ENCODE measurements at regions not wholly inside any gene's neighbourhood (a gene's known extent, or its start where the extent isn't known, plus 50 kb on each side); places are given as distances from the start of the nearest gene placed in this dataset.

DNA sequence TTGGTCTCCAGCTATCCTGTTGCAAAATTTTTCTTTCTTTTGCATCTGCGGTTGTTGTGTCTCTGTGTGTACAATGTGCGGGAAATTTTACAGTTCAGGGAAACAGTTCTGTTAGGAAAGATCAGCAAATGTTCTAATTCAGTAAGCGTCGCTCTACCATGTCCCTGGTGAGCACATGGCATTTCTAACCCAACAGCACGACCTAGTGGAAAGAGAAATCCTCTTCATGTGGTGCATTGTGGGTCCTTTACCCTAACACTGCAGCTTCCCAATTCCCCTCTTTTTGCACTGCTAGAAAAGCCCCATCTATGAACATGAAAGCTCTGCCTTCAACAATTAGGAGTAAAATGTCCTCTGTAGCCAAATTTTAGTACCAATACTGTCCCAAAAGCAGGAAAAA, 974.2 kb upstream of the CDH9 start:
- no peaks in the 10 kb centered on the region for H3K9me3 ChIP-seq
- 90% methylated on average over 5 of the region's 5 CpGs for WGBS
- intact Hi-C loops (cut with DNase I) = no loop called here

DNA sequence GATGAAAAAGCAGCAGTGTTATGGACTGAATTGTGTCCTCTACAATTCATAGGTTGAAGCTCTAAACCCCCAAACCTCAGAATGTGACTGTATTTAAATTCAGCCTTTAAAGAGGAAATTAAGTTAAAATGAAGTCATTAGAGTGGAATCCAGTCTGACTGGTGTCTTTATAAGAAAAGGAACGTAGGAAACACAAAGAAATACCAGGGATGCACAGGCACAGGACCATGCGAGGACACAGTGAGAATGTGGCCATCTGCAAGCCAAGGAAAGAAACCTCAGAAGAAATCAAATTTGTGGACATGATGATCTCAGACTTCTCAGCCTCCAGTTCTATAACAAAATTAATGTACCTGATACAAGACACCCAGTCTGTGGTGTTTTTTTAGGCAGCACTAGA, 971.2 kb upstream of the CDH9 start:
- intact Hi-C loops (cut with DNase I) = no loop called here
- WGBS = 57% methylated on average over 2 of the region's 2 CpGs
- Histone ChIP-seq H3K4me1 (replicated peaks) (no peaks in the 10 kb centered on the region), H3K9me3 (no peaks in the 10 kb centered on the region), H3K36me3 (no peaks in the 10 kb centered on the region), H3K4me3 (no peak overlapping the region), H3K27me3 (replicated peaks; ENCODE audit: insufficient read depth) (no peaks in the 10 kb centered on the region), H3K27ac (no peak overlapping the region)
- TF ChIP-seq POLR2AphosphoS5 (IDR thresholded peaks at IDR 0.05) = no peak
- TF ChIP-seq, protein P1, sequence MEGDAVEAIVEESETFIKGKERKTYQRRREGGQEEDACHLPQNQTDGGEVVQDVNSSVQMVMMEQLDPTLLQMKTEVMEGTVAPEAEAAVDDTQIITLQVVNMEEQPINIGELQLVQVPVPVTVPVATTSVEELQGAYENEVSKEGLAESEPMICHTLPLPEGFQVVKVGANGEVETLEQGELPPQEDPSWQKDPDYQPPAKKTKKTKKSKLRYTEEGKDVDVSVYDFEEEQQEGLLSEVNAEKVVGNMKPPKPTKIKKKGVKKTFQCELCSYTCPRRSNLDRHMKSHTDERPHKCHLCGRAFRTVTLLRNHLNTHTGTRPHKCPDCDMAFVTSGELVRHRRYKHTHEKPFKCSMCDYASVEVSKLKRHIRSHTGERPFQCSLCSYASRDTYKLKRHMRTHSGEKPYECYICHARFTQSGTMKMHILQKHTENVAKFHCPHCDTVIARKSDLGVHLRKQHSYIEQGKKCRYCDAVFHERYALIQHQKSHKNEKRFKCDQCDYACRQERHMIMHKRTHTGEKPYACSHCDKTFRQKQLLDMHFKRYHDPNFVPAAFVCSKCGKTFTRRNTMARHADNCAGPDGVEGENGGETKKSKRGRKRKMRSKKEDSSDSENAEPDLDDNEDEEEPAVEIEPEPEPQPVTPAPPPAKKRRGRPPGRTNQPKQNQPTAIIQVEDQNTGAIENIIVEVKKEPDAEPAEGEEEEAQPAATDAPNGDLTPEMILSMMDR (IDR thresholded peaks at IDR 0.05) = no peak
- no peak for TF ChIP-seq POLR2A (IDR thresholded peaks at IDR 0.05)
- DNase-seq (ENCODE audit: low spot score) = no peak

More for the DNA sequence above, 974.2 kb upstream of the CDH9 start:
- Histone ChIP-seq H3K27me3 (replicated peaks; ENCODE audit: insufficient read depth) (no peaks in the 10 kb centered on the region), H3K36me3 (no peaks in the 10 kb centered on the region), H3K4me3 (no peak overlapping the region), H3K4me1 (replicated peaks) (no peaks in the 10 kb centered on the region), H3K27ac (no peak overlapping the region)
- TF ChIP-seq POLR2AphosphoS5 (IDR thresholded peaks at IDR 0.05) = no peak
- no peak for TF ChIP-seq POLR2A (IDR thresholded peaks at IDR 0.05)
- TF ChIP-seq, protein P1 (IDR thresholded peaks at IDR 0.05) = no peak
- no peak for DNase-seq (ENCODE audit: low spot score)

DNA sequence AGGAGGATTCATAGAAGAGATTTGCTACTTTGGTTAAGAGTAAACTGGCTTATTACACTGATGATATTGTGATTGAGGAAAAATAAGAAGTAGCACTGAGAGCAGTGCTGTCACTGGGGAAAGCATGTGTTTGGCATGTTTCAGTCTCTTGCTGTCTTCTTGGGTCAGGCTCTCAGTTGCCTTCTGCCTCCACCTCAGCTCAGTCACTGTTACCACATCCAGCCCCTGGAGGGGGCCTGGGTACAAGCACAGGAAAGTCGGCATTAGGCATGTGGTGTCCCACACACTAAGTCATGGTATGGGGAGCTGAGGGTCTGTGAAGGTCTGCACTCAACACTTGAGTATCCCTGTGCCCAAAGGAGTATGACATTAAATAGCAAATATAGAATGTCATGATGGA, 958.3 kb upstream of the CDH9 start:
- DNase-seq (ENCODE audit: low spot score) = no peak
- TF ChIP-seq POLR2AphosphoS5 (IDR thresholded peaks at IDR 0.05) = no peak
- TF ChIP-seq, protein P1 (IDR thresholded peaks at IDR 0.05) = no peak
- TF ChIP-seq POLR2A (IDR thresholded peaks at IDR 0.05) = no peak
- Histone ChIP-seq H3K9me3 (no peaks in the 10 kb centered on the region), H3K27me3 (replicated peaks; ENCODE audit: insufficient read depth) (no peaks in the 10 kb centered on the region), H3K4me3 (no peak overlapping the region), H3K4me1 (replicated peaks) (no peaks in the 10 kb centered on the region), H3K27ac (no peak overlapping the region), H3K36me3 (no peaks in the 10 kb centered on the region)
- WGBS = 90% methylated on average over 1 of the region's 1 CpG
- intact Hi-C loops (cut with DNase I) = no loop called here

DNA sequence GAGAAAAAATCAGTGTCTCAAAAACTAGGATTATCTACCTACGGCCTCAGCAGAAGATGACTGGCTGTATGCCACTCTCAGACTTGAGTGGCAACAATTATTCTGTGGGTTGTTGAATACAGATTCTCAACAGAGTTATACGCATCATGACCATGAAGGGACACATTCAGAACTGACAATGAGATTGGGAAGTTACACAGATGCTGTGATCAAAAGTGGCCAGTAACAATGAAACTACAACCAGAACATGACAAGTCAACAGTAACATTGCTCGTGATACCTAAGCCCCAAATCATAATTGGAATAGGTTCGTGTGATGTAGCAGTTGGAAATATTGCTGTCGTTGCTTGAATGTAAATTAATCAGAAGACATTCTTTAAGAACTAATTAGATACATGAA, 957.5 kb upstream of the CDH9 start:
- Histone ChIP-seq H3K9me3 (no peaks in the 10 kb centered on the region), H3K36me3 (no peaks in the 10 kb centered on the region), H3K4me1 (replicated peaks) (no peaks in the 10 kb centered on the region), H3K4me3 (no peak overlapping the region), H3K27me3 (replicated peaks; ENCODE audit: insufficient read depth) (no peaks in the 10 kb centered on the region), H3K27ac (no peak overlapping the region)
- no peak for DNase-seq (ENCODE audit: low spot score)
- no peak for TF ChIP-seq POLR2A (IDR thresholded peaks at IDR 0.05)
- TF ChIP-seq, protein P1 (IDR thresholded peaks at IDR 0.05) = no peak
- no peak for TF ChIP-seq POLR2AphosphoS5 (IDR thresholded peaks at IDR 0.05)
- WGBS = 86% methylated on average over 5 of the region's 5 CpGs
- intact Hi-C loops (cut with DNase I) = no loop called here

DNA sequence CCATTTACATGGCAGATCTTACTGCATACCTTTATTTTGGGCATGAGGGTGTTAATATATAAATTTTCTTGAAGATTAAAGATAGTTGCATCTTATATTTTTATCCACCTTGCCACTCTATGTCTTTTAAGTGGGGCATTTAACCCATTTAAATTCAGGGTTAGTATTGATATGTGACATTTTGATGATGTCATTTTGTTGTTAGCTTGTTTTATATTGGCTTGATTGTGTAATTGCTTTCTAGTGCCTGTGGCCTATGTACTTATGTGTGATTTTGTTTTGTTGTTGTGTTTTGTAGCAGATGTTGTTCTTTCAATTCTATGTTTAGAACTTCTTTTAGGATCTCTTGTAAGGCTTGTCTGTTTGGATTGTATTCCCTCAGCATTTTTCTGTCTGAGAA, 939.9 kb upstream of the CDH9 start:
- Histone ChIP-seq H3K4me1 (replicated peaks) (no peaks in the 10 kb centered on the region), H3K27me3 (replicated peaks; ENCODE audit: insufficient read depth) (no peaks in the 10 kb centered on the region), H3K36me3 (no peaks in the 10 kb centered on the region), H3K4me3 (no peak overlapping the region), H3K9me3 (no peaks in the 10 kb centered on the region), H3K27ac (no peak overlapping the region)
- TF ChIP-seq POLR2A (IDR thresholded peaks at IDR 0.05) (no peak), POLR2AphosphoS5 (IDR thresholded peaks at IDR 0.05) (no peak)
- TF ChIP-seq, protein P1 (IDR thresholded peaks at IDR 0.05) = no peak
- intact Hi-C loops (cut with DNase I) = no loop called here
- no peak for DNase-seq (ENCODE audit: low spot score)

All from prostate gland (tissue), 2 donors.